GM23248 (cell line): ENCODE measurements at regions not wholly inside any gene's neighbourhood (a gene's known extent, or its start where the extent isn't known, plus 50 kb on each side); places are given as distances from the start of the nearest gene placed in this dataset.

Experiments
- EZH2 ChIP-seq: fragments of 200-600 bp; sonication (generic); IDR thresholded peaks from 2 replicates; pipeline ENCODE4 v1.6.1; 2018; ENCODE audit warnings: antibody characterized with exemption, mild to moderate bottlenecking; ENCODE audit not compliant: insufficient read depth, poor library complexity, severe bottlenecking
- EZH2phosphoT487 ChIP-seq: fragments of 200-600 bp; sonication (generic); IDR thresholded peaks from 2 replicates; pipeline ENCODE4 v1.6.1; 2018; ENCODE audit warnings: antibody characterized with exemption, moderate library complexity, mild to moderate bottlenecking, low read depth; ENCODE audit not compliant: insufficient read depth

GRCh38 chr3:87811953-87812352, 246.9 kb downstream of the CGGBP1 start:
- no peak for TF ChIP-seq EZH2
- TF ChIP-seq EZH2phosphoT487, result no peak
